BE2C (cell line): ENCODE measurements at regions not wholly inside any gene's neighbourhood (a gene's known extent, or its start where the extent isn't known, plus 50 kb on each side); places are given as distances from the start of the nearest gene placed in this dataset.

ENCODE experiments used
- DNase-seq: peaks from one replicate; pipeline ENCODE4 v3.0.0-alpha.2; 2020
- H3K27me3 ChIP-seq: fragments of 250-450 bp; sonication (Bioruptor Pico); 2 replicates; pipeline ENCODE4 v1.5.1; 2020; ENCODE audit warnings: mild to moderate bottlenecking
- H3K36me3 ChIP-seq: fragments of 250-450 bp; sonication (Bioruptor Pico); 2 replicates; pipeline ENCODE4 v1.5.1; 2020; ENCODE audit warnings: mild to moderate bottlenecking
- H3K4me1 ChIP-seq: fragments of 250-450 bp; sonication (Bioruptor Pico); 2 replicates; pipeline ENCODE4 v1.5.1; 2020
- H3K4me3 ChIP-seq: 2 replicates; pipeline ENCODE4 v1.5.1; 2011; ENCODE audit warnings: low read depth, low read length
- H3K9me3 ChIP-seq: fragments of 250-450 bp; sonication (Bioruptor Pico); 2 replicates; pipeline ENCODE4 v1.5.1; 2020
- CTCF ChIP-seq: IDR thresholded peaks from 2 replicates; pipeline ENCODE4 v1.5.1; 2012; ENCODE audit warnings: mild to moderate bottlenecking, low read depth, low read length

- DNase-seq = no peak
- Histone ChIP-seq H3K9me3 (no peaks in the 10 kb centered on the region), H3K27me3 (no peaks in the 10 kb centered on the region), H3K36me3 (no peaks in the 10 kb centered on the region), H3K4me3 (no peak overlapping the region), H3K4me1 (peaks cover 9% of the 10 kb centered on the region)
- no peak for TF ChIP-seq CTCF
Observed at GRCh38 chr6:137269803-137270202, 50.6 kb upstream of the IFNGR1 start.

GRCh38 chr6:137269347-137269746 is 50.2 kb upstream of the IFNGR1 start:
- H3K9me3 ChIP-seq = no peaks in the 10 kb centered on the region
- no peaks in the 10 kb centered on the region for H3K36me3 ChIP-seq
- no peak overlapping the region for H3K4me3 ChIP-seq
- H3K4me1 ChIP-seq = peaks cover 9% of the 10 kb centered on the region
- TF ChIP-seq CTCF = no peak
- no peak for DNase-seq
- no peaks in the 10 kb centered on the region for H3K27me3 ChIP-seq
